ENCODE measurements at regions not wholly inside any gene's neighbourhood (a gene's known extent, or its start where the extent isn't known, plus 50 kb on each side); places are given as distances from the start of the nearest gene placed in this dataset.

DNA sequence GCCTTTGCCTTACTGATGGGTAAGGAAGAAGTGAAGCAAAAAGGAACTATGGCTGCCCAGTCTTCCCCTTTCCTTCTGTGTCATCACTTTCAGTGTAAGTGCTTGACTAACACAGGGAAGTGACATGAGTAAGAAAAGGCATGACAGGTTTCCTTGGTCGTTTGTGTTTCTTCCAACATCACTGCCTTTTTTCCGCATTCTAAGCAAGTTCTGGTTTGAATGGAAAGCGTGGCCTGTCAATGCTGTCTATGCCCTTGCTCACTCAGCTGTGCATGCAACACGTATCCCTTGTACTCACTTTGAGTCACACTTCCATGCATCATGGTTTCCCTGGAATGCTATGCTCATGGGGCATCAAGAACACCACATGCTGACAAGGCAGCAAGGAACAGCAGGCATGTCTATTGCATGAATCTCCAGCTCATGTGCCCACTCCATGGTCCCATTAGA, 111.8 kb downstream of the OAT start:
- ChIA-PET POLR2A (no interaction called here), CTCF (interaction anchor here (1.0 kb wide), 1 partner anchor 83 kb away, joined by 5 read pairs; no protein-coding TSS in a partner anchor)
- Mint-ChIP-seq H3K36me3 (ENCODE audit: insufficient read depth, unreplicated experiment) (no peaks in the 10 kb centered on the region), H3K4me3 (ENCODE audit: unreplicated experiment) (no peak overlapping the region), H3K4me1 (ENCODE audit: insufficient read depth, unreplicated experiment) (no peaks in the 10 kb centered on the region), H3K27ac (ENCODE audit: low read depth, unreplicated experiment) (no peak overlapping the region), H3K27me3 (ENCODE audit: insufficient read depth, unreplicated experiment) (no peaks in the 10 kb centered on the region), H3K9me3 (ENCODE audit: unreplicated experiment) (no peaks in the 10 kb centered on the region)
- TF ChIP-seq, protein P1, sequence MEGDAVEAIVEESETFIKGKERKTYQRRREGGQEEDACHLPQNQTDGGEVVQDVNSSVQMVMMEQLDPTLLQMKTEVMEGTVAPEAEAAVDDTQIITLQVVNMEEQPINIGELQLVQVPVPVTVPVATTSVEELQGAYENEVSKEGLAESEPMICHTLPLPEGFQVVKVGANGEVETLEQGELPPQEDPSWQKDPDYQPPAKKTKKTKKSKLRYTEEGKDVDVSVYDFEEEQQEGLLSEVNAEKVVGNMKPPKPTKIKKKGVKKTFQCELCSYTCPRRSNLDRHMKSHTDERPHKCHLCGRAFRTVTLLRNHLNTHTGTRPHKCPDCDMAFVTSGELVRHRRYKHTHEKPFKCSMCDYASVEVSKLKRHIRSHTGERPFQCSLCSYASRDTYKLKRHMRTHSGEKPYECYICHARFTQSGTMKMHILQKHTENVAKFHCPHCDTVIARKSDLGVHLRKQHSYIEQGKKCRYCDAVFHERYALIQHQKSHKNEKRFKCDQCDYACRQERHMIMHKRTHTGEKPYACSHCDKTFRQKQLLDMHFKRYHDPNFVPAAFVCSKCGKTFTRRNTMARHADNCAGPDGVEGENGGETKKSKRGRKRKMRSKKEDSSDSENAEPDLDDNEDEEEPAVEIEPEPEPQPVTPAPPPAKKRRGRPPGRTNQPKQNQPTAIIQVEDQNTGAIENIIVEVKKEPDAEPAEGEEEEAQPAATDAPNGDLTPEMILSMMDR (IDR thresholded peaks at IDR 0.05; ENCODE audit: unreplicated experiment) = no peak
- DNase-seq (ENCODE audit: unreplicated experiment) = no peak
- no TSS peak for BruUV-seq (replicated peaks)
- intact Hi-C loops (cut with micrococcal nuclease) = no loop called here

DNA sequence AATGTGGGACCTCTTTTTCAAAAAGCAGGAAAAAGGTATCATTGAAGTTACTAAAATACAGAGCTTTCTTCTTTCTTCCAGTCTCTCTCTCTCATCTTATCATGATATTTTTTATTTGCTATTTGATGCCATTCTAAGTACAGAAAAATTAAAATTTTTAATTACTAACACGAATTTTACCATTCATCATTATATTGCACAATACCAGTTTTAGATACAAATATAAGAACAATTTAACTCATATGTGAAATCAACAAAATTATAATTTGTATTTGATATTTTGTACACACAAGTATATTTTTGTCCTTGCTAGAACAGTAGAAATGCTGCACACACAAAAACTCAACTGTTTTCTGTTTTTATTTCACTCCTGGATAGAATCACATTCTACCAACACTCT, 112.2 kb downstream of the OAT start:
- Mint-ChIP-seq H3K4me3 (ENCODE audit: unreplicated experiment) (no peak overlapping the region), H3K9me3 (ENCODE audit: unreplicated experiment) (no peaks in the 10 kb centered on the region), H3K36me3 (ENCODE audit: insufficient read depth, unreplicated experiment) (no peaks in the 10 kb centered on the region), H3K4me1 (ENCODE audit: insufficient read depth, unreplicated experiment) (no peaks in the 10 kb centered on the region), H3K27me3 (ENCODE audit: insufficient read depth, unreplicated experiment) (no peaks in the 10 kb centered on the region), H3K27ac (ENCODE audit: low read depth, unreplicated experiment) (no peak overlapping the region)
- intact Hi-C loops (cut with micrococcal nuclease) = no loop called here
- TF ChIP-seq, protein P1 (IDR thresholded peaks at IDR 0.05; ENCODE audit: unreplicated experiment) = no peak
- CTCF ChIA-PET = interaction anchor here (1.0 kb wide), 1 partner anchor 83 kb away, joined by 5 read pairs; no protein-coding TSS in a partner anchor
- POLR2A ChIA-PET = no interaction called here
- DNase-seq (ENCODE audit: unreplicated experiment) = no peak
- BruUV-seq (replicated peaks) = no TSS peak

DNA sequence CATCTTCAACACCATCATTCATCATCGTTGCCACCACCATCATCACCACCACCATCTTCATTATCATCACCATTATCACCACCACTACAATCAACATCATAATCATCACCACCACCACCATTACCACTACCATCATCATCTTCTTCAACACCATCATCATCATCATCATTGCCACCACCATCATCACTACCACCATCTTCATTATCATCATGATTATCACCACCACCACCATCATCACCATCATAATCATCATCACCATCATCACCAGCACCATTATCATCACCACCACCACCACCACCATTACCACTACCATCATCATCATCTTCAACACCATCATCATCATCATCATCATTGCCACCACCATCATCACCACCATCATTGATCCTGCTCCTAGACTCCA, 112.7 kb downstream of the OAT start:
- Mint-ChIP-seq H3K36me3 (ENCODE audit: insufficient read depth, unreplicated experiment) (no peaks in the 10 kb centered on the region), H3K4me3 (ENCODE audit: unreplicated experiment) (no peak overlapping the region), H3K27me3 (ENCODE audit: insufficient read depth, unreplicated experiment) (no peaks in the 10 kb centered on the region), H3K4me1 (ENCODE audit: insufficient read depth, unreplicated experiment) (no peaks in the 10 kb centered on the region), H3K27ac (ENCODE audit: low read depth, unreplicated experiment) (no peak overlapping the region), H3K9me3 (ENCODE audit: unreplicated experiment) (peaks cover under 1% of the 10 kb centered on the region)
- no TSS peak for BruUV-seq (replicated peaks)
- CTCF ChIA-PET = no interaction called here
- DNase-seq (ENCODE audit: unreplicated experiment) = no peak
- intact Hi-C loops (cut with micrococcal nuclease) = no loop called here
- TF ChIP-seq, protein P1 (IDR thresholded peaks at IDR 0.05; ENCODE audit: unreplicated experiment) = no peak
- POLR2A ChIA-PET = no interaction called here

DNA sequence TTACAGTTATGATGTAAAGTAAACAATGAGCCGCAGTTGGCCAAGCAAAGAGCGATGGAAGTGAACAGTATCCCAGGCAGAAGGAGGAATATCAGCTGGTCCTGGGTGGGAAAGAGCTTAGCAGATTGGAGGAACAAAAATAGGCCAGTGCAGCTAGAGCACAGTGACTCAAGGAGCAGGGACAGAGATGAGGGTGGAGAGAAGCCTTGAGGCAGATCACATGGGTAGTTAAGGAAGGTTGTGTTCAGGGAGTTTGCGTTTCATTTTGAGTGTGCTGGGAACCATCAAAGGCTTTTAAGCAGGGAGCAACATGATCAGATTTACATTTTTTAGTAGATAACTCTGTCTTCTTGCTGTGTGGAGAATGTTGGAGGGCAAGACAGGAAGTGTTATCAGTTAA, 113.6 kb downstream of the OAT start:
- TF ChIP-seq, protein P1 (IDR thresholded peaks at IDR 0.05; ENCODE audit: unreplicated experiment) = no peak
- CTCF ChIA-PET = no interaction called here
- H3K27me3 Mint-ChIP-seq (ENCODE audit: insufficient read depth, unreplicated experiment) = no peaks in the 10 kb centered on the region
- BruUV-seq (replicated peaks) = no TSS peak
- no peaks in the 10 kb centered on the region for H3K4me1 Mint-ChIP-seq (ENCODE audit: insufficient read depth, unreplicated experiment)
- H3K36me3 Mint-ChIP-seq (ENCODE audit: insufficient read depth, unreplicated experiment) = no peaks in the 10 kb centered on the region
- H3K4me3 Mint-ChIP-seq (ENCODE audit: unreplicated experiment) = no peak overlapping the region
- peaks cover 9% of the 10 kb centered on the region for H3K9me3 Mint-ChIP-seq (ENCODE audit: unreplicated experiment)
- POLR2A ChIA-PET = no interaction called here
- intact Hi-C loops (cut with micrococcal nuclease) = no loop called here
- DNase-seq (ENCODE audit: unreplicated experiment) = no peak
- H3K27ac Mint-ChIP-seq (ENCODE audit: low read depth, unreplicated experiment) = no peak overlapping the region

Data from MCF 10A (cell line).